Ovary (tissue), 7 donors: ENCODE measurements at regions not wholly inside any gene's neighbourhood (a gene's known extent, or its start where the extent isn't known, plus 50 kb on each side); places are given as distances from the start of the nearest gene placed in this dataset.

Source experiments
- DNase-seq, 5 donors: peaks; one replicate each; pipeline ENCODE4 v3.0.0-alpha.2; 2019 to 2020
- H3K27ac ChIP-seq, 2 donors: fragments of 200-600 bp; one replicate each; pipeline versions ENCODE4 v1.5.1 to v1.8.0; 2019 to 2022
- H3K27me3 ChIP-seq: fragments of 200-600 bp; one replicate; pipeline ENCODE4 v1.8.0; 2022
- H3K36me3 ChIP-seq: fragments of 200-600 bp; sonication (generic); one replicate; pipeline ENCODE4 v1.5.1; 2019
- H3K4me1 ChIP-seq: one replicate; pipeline ENCODE4 v1.8.1; 2013; ENCODE audit warnings: mild to moderate bottlenecking, moderate library complexity; ENCODE audit not compliant: insufficient read depth
- H3K4me3 ChIP-seq: fragments of 200-600 bp; sonication (generic); one replicate; pipeline ENCODE4 v1.5.1; 2017
- H3K9me3 ChIP-seq, 2 donors: fragments of 200-600 bp in 1 of 2; sonication (generic) in 1 of 2; one replicate each; pipeline versions ENCODE4 v1.5.1 to v1.8.1; 2013 to 2019; ENCODE audit warnings: mild to moderate bottlenecking in 1 of 2, moderate library complexity in 1 of 2
- CTCF ChIP-seq, 3 donors: fragments of 450-650 bp in 2 of 3; fragments of 200-600 bp in 1 of 3; IDR thresholded peaks; one replicate each; pipeline versions ENCODE4 v1.5.1 to v1.8.0; 2016 to 2022; ENCODE audit warnings: antibody characterized with exemption in 3 of 3, mild to moderate bottlenecking in 1 of 3
- EP300 ChIP-seq: sonication (generic); formaldehyde crosslinking; IDR thresholded peaks from one replicate; pipeline ENCODE4 v1.6.1; 2017; ENCODE audit warnings: antibody characterized with exemption
- POLR2A ChIP-seq: fragments of 450-650 bp; IDR thresholded peaks from one replicate; pipeline ENCODE4 v1.6.1; 2017; ENCODE audit warnings: antibody characterized with exemption, mild to moderate bottlenecking, moderate library complexity
- WGBS, 3 donors: extraction: QIAGEN DNeasy Blood & Tissue Kit in 1 of 3; methylation state at CpG; one replicate each; pipeline versions ENCODE4 v1.1.5 to v1.1.7; 2013 to 2017; 5-methylcytosine and 5-hydroxymethylcytosine counted together
- intact Hi-C, 4 donors: fragments of 100-400 bp; cut with DNase I; formaldehyde crosslinking; loops; one replicate each; pipeline versions ENCODE4 v1.11.0 to v1.15.1; 2022 to 2023
- donor health status: DM: no; HTN: no; CAD: no; lungs with moderate emphysema.
- donor health status: DM: no; HTN: no; CAD: no.
- donor health status: Bipolar disorder and iron deficiency.
- donor health status: DM: no; HTN: no; CAD: no.
- donor health status: DM: yes; HTN: yes; CAD: no.

- intact Hi-C loops, result no loop called here
- no peaks in the 10 kb centered on the region for H3K9me3 ChIP-seq
- no peak for DNase-seq
- no peak for TF ChIP-seq CTCF (IDR thresholded peaks at IDR 0.05)
- H3K27ac ChIP-seq, result no peak overlapping the region
- no peaks in the 10 kb centered on the region for H3K27me3 ChIP-seq
- H3K4me1 ChIP-seq, result no peaks in the 10 kb centered on the region
- WGBS, 3 donors, result 53 to 83% (median 63%) methylated on average over 7 of the region's 7 CpGs
- no peaks in the 10 kb centered on the region for H3K36me3 ChIP-seq
- no peak overlapping the region for H3K4me3 ChIP-seq
Observed at GRCh38 chr10:36441557-36441956, 683.8 kb upstream of the ANKRD30A start.

GRCh38 chr10:36440539-36440938, 684.9 kb upstream of the ANKRD30A start:
- no peak for DNase-seq
- no peak for TF ChIP-seq EP300
- TF ChIP-seq POLR2A, result no peak
- no peak for TF ChIP-seq CTCF (IDR thresholded peaks at IDR 0.05)
- Histone ChIP-seq H3K4me3 (no peak overlapping the region), H3K27ac (no peak overlapping the region), H3K27me3 (no peaks in the 10 kb centered on the region), H3K36me3 (no peaks in the 10 kb centered on the region), H3K9me3 (no peaks in the 10 kb centered on the region), H3K4me1 (no peaks in the 10 kb centered on the region)
- 94 to 100% (median 98%) methylated on average over 1 of the region's 1 CpG for WGBS, 3 donors
- intact Hi-C loops, result no loop called here

GRCh38 chr10:36437367-36437766, 688.0 kb upstream of the ANKRD30A start:
- H3K27me3 ChIP-seq, result no peaks in the 10 kb centered on the region

GRCh38 chr10:36428507-36428906, 696.9 kb upstream of the ANKRD30A start:
- DNase-seq, result no peak
- TF ChIP-seq EP300 (no peak), POLR2A (no peak), CTCF (IDR thresholded peaks at IDR 0.05) (no peak)
- WGBS, 3 donors, result 94 to 97% (median 94%) methylated on average over 2 of the region's 2 CpGs
- Histone ChIP-seq H3K9me3 (no peaks in the 10 kb centered on the region), H3K27ac (no peak overlapping the region), H3K4me3 (no peak overlapping the region), H3K27me3 (no peaks in the 10 kb centered on the region), H3K36me3 (no peaks in the 10 kb centered on the region), H3K4me1 (no peaks in the 10 kb centered on the region)
- intact Hi-C loops, result no loop called here

More at GRCh38 chr10:36437367-36437766, 688.0 kb upstream of the ANKRD30A start:
- Histone ChIP-seq H3K4me1 (no peaks in the 10 kb centered on the region), H3K9me3 (no peaks in the 10 kb centered on the region), H3K27ac (no peak overlapping the region), H3K36me3 (no peaks in the 10 kb centered on the region), H3K4me3 (no peak overlapping the region)
- no peak for TF ChIP-seq POLR2A
- TF ChIP-seq EP300, result no peak
- no peak for TF ChIP-seq CTCF (IDR thresholded peaks at IDR 0.05)
- 62 to 70% (median 63%) methylated on average over 3 of the region's 3 CpGs for WGBS, 3 donors
- no peak for DNase-seq
- intact Hi-C loops, result no loop called here
